BE2C (cell line): ENCODE measurements at regions not wholly inside any gene's neighbourhood (a gene's known extent, or its start where the extent isn't known, plus 50 kb on each side); places are given as distances from the start of the nearest gene placed in this dataset.
A peak's percentile ranks its signal among the peaks of the same experiment; 100 is the strongest.

Experiments
- DNase-seq: peaks from one replicate; pipeline ENCODE4 v3.0.0-alpha.2; 2020
- H3K27me3 ChIP-seq: fragments of 250-450 bp; sonication (Bioruptor Pico); 2 replicates; pipeline ENCODE4 v1.5.1; 2020; ENCODE audit warnings: mild to moderate bottlenecking
- H3K36me3 ChIP-seq: fragments of 250-450 bp; sonication (Bioruptor Pico); 2 replicates; pipeline ENCODE4 v1.5.1; 2020; ENCODE audit warnings: mild to moderate bottlenecking
- H3K4me1 ChIP-seq: fragments of 250-450 bp; sonication (Bioruptor Pico); 2 replicates; pipeline ENCODE4 v1.5.1; 2020
- H3K4me3 ChIP-seq: 2 replicates; pipeline ENCODE4 v1.5.1; 2011; ENCODE audit warnings: low read depth, low read length
- H3K9me3 ChIP-seq: fragments of 250-450 bp; sonication (Bioruptor Pico); 2 replicates; pipeline ENCODE4 v1.5.1; 2020
- TF ChIP-seq, protein P1 (sequence below): IDR thresholded peaks from 2 replicates; pipeline ENCODE4 v1.5.1; 2012; ENCODE audit warnings: mild to moderate bottlenecking, low read depth, low read length

DNA sequence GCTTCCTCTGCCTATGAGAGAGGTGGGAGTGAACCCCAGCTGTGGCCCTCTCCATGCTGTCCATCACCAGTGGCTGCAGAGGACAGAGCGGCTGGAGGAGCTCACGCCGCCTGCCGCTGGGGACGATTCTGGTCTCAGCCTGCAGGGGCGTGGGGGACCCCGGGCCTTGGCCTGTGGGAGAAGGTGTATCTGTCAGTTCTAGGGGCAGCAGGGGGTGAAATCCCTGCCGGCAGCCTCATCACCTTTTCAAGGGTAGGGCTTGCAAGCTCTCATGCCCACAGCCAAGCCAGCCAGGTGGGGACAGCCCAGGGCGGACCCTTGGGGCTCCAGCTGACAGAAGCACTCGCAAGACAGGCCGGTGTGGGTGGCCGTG lies 80.2 kb downstream of the TSPAN17 start:
- Histone ChIP-seq H3K4me1 (peaks cover 8% of the 10 kb centered on the region), H3K27me3 (no peaks in the 10 kb centered on the region), H3K9me3 (no peaks in the 10 kb centered on the region), H3K36me3 (no peaks in the 10 kb centered on the region), H3K4me3 (no peak overlapping the region)
- no peak for DNase-seq
- TF ChIP-seq, protein P1, sequence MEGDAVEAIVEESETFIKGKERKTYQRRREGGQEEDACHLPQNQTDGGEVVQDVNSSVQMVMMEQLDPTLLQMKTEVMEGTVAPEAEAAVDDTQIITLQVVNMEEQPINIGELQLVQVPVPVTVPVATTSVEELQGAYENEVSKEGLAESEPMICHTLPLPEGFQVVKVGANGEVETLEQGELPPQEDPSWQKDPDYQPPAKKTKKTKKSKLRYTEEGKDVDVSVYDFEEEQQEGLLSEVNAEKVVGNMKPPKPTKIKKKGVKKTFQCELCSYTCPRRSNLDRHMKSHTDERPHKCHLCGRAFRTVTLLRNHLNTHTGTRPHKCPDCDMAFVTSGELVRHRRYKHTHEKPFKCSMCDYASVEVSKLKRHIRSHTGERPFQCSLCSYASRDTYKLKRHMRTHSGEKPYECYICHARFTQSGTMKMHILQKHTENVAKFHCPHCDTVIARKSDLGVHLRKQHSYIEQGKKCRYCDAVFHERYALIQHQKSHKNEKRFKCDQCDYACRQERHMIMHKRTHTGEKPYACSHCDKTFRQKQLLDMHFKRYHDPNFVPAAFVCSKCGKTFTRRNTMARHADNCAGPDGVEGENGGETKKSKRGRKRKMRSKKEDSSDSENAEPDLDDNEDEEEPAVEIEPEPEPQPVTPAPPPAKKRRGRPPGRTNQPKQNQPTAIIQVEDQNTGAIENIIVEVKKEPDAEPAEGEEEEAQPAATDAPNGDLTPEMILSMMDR: no peak

DNA sequence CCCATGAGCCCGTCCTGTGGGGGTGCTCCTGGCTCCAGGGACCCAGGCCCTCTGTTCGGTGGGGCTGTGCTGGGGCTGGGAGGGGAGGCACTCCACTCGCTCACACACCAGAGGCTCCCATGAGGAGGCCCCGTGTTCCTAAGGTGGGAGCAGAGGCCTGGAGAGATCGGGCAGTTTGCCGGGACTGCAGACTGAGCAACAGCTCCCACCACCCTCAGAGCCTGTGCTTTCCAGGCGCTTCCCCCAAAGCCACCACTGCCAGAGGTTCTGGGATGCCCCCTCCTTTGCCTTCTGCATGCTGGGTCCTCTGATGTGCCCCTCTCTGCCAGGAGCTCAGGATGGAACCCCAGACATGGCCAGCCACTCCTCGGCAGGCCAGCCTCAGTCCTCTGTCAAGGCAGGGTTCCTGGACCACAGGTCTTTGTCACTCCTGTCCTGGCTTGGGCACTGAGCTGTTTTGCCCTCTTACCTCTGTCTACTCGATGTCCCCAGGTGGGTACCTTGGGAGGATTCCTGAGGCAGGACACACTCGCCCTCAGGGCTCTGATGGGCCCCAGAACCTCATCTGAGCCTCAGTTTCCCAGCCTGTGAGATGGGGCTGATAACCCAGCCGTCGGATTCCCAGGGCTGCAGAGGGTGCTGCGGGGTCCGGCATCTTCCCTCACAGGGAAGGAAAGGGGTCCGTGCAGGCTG lies 80.8 kb downstream of the TSPAN17 start:
- Histone ChIP-seq H3K4me1 (peaks cover 4% of the 10 kb centered on the region), H3K9me3 (no peaks in the 10 kb centered on the region), H3K4me3 (no peak overlapping the region), H3K27me3 (no peaks in the 10 kb centered on the region), H3K36me3 (no peaks in the 10 kb centered on the region)
- DNase-seq: no peak
- TF ChIP-seq, protein P1: no peak

DNA sequence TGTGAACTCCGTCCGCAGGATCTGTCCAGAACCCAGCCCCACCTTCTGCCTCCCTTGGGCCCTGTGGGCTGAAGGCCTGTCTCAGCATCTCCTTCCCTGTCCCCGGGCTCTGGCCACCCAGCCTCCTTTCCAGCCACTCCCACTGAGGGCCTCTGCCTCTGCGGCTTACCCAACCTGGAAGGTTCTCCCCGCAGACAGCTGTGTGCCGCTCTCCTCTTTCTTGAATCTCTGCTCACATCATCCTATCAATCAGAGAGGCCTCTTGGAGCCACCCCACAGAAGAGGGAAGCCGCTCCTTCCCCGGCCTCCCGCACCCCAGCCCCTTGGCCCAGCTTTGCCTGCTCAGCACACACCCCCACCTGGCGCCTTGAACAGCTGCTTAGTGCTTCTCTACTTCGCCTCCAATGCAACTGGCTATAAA lies 81.5 kb upstream of the UNC5A start:
- DNase-seq: no peak
- no peak overlapping the region for H3K4me3 ChIP-seq
- no peaks in the 10 kb centered on the region for H3K27me3 ChIP-seq
- TF ChIP-seq, protein P1: no peak
- no peaks in the 10 kb centered on the region for H3K36me3 ChIP-seq
- no peaks in the 10 kb centered on the region for H3K9me3 ChIP-seq
- no peaks in the 10 kb centered on the region; the same call in 1 of the 2 replicates for H3K4me1 ChIP-seq

DNA sequence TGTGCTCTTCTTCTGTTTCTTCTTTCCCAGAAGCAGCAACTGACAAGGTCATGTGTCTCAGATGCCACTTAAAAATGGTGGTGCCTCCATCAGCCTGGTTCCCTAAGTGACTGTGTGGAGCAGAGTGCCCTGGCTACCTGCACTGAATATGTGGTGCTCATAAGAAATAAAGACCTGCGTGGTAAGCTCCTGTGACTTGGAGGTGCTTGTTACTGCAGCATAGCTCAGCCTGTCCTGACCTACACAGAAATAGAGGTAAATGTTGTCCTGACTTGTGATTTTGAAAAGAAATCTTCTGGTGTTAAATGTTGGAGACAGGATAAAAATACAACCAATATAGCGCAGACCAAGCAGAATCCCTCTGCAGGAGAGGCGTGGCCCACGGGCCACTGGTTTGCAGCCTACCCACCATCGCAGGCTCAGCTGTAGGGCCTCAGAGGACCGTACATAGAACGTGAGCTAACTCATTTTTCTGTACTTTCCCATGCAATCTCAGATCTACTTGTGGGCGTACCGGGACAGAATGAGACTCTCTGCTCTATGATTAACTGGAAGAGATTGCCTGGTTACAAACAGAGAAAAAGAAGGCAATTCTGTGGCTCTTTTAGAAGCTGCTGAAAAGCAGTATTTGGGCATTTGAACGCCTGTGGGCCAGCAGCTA lies 79.4 kb upstream of the UNC5A start:
- H3K9me3 ChIP-seq: no peaks in the 10 kb centered on the region
- no peaks in the 10 kb centered on the region for H3K36me3 ChIP-seq
- no peaks in the 10 kb centered on the region for H3K27me3 ChIP-seq
- no peak overlapping the region for H3K4me3 ChIP-seq
- TF ChIP-seq, protein P1: no peak
- DNase-seq: no peak
- H3K4me1 ChIP-seq: no peaks in the 10 kb centered on the region

DNA sequence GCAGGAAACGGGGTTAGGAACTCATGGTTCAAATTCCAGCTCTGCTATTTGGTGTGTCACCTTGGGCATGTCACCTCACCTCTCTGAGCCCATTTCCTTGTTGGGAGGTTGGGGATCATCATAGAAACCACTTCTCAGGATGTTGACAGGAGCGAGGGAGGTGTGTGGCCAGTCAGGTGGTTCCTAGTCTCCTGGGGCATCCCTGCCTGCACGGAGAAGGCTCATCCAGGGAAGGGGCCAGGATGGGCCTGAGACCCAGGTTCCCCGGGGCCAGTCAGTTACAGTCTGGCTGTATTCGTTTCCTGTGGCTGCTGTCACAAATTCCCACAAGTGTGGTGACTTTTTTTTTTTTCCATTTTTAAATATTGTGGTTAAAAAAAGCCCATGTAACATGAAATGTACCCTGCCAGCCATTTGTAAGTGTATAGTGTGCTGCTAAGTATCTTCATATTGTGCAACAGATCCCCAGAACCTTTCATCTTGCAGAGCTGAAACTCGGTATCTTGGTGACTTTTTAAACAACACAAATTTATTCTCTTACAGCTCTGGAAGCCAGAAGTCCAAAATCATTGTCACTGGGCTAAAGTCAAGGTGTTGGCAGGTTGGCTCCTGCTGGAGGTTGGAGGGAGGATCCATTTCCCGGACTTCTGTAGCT lies 78.7 kb upstream of the UNC5A start:
- Histone ChIP-seq H3K9me3 (no peaks in the 10 kb centered on the region), H3K4me1 (peaks cover 4% of the 10 kb centered on the region), H3K36me3 (no peaks in the 10 kb centered on the region), H3K27me3 (no peaks in the 10 kb centered on the region), H3K4me3 (no peak overlapping the region)
- TF ChIP-seq, protein P1: no peak
- DNase-seq: peak; percentile 2

DNA sequence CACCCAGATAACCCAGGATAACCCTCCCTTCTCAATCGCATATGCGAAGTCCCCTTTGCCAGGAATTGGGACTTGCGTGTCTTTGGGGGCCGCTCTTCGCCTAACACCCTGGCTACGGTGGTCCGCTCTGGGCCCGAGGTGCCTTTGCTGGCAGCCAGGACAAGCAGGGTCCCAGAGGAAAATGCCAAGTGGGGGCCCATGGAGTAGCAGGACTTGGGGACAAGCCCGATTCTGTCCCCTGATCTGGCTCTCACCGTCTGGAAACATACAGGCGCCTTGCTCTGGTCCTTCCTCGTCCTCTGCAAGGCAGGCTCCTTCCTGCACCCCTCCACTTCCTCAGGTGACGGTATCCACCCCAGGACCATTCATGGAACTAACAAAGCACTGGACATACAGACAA lies 78.1 kb upstream of the UNC5A start:
- peak; percentile 3 for DNase-seq
- H3K36me3 ChIP-seq: no peaks in the 10 kb centered on the region
- H3K4me3 ChIP-seq: no peak overlapping the region
- peaks cover 9% of the 10 kb centered on the region for H3K4me1 ChIP-seq
- H3K27me3 ChIP-seq: no peaks in the 10 kb centered on the region
- no peaks in the 10 kb centered on the region for H3K9me3 ChIP-seq
- TF ChIP-seq, protein P1: no peak
